ENCODE measurements at regions not wholly inside any gene's neighbourhood (a gene's known extent, or its start where the extent isn't known, plus 50 kb on each side); places are given as distances from the start of the nearest gene placed in this dataset.

- no peak for DNase-seq
Observed at GRCh38 chr5:163369776-163370385, 67.5 kb upstream of the CCNG1 start.

DNA sequence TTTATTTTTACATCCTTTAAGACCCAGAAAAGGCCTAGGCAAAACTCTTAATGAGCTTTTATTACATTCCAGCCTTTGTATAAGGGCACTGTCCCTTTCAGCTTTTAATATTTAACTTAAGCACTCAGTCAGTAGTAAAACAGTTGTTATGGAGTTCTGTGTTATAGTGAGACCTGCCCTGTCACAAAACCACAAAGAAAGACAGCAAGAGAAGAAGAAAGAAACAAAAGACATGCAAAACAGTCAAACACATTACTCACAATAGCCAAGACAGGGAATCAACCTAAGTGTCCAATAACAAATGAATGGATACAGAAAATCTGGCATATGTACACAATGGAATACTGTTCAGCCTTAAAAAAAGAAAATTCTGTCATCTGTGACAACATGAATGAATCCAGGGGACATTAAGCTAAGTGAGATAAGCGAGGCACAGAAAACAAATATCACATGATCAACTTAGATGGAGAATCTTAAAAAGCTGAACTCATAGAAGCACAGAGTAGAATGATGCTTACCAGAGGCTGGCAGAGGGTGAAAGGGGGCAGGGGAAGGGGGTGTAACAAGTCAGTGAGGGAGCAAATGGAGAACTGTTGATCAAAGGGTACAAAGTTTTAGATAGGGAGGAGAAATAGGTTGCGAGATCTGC is 63.8 kb upstream of the CCNG1 start:
- no peak for DNase-seq

DNA sequence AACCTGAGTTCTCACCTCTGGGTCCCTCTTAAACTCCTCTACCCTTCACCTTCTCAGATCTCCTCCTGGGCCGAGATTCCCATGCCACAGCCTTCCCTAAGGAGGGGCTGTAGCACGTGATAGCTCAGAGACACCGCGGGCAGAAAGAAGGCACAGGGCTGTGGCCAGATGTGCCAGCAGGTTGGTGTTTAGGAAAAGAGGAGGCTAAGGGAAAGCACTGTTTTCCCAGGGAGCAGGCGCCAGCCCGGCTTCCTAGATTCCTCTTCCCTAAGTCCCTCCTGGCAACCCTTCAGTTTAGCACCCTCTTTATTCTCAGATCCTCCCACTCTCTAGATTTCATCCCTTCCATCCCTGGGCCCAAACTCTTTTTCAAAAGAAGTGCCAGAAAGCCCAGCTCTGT is 59.4 kb upstream of the CCNG1 start:
- no peak for DNase-seq

GRCh38 chr5:163379298-163380155 is 57.9 kb upstream of the CCNG1 start:
- no peak for DNase-seq

- DNase-seq, result no peak
Observed at GRCh38 chr5:163381832-163382231, 55.6 kb upstream of the CCNG1 start.

DNA sequence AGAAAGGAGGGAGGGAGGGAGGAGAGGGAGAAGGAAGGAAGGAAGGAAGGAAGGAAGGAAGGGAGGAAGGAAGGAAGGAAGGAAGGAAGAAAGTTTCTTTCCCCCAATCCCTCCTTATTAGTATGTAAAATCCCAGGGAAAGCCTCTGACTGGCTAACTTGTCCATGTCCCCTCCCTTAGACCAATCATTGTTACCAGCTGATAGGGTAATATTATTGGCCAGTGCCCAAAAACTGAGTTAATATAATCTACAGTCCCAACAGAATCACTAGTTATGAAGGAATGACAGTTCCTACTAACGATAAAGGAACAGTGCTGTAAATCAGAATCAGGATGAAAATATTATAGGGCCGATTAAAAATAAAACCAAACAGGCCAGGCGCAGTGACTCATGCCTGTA is 53.6 kb upstream of the CCNG1 start:
- no peak for DNase-seq

DNA sequence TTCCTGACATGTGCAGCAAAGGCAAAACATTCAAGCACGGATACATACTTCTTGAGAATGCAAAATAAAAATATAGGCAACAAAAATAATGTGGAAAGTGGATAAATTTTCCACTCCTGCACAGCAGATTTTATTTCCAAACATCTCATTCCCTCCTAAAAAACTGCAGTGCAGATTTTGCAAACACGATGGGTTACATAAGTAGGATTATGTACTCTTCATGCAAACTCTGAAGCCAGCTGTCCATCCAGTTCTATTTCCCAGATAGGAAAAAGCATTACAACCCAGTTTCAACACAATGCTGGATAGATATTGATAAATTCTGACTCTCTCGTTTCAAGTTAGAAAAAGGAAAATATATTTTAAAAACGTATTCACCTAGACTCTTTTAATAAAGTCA is 52.7 kb upstream of the CCNG1 start:
- no peak for DNase-seq

- DNase-seq, result no peak
Observed at GRCh38 chr5:163385271-163385670, 52.1 kb upstream of the CCNG1 start.

DNA sequence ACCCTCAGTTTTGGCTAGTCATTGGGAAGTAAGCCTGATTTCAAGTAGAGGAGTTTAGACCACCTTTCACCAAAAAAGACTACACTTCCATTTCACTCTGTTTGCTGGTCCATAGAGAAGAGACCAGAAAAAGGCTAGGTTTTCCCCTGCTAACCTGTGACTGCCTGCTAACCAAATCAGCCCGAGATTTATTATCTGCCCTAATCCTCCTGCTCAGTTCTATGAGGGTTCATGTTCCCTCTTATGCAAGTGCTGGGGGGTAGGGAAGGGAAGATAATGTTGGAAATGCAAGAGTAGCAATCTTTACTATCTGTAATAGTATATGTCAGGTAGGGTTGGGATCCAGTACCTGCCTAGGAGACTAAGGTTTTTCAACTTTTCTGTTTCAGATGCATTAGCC is 51.6 kb upstream of the CCNG1 start:
- DNase-seq, result no peak

GRCh38 chr5:163386352-163386751 is 51.0 kb upstream of the CCNG1 start:
- DNase-seq, result no peak

- no peak for DNase-seq
Observed at GRCh38 chr5:163387589-163388343, 49.6 kb upstream of the CCNG1 start.

Data from NK-92 treated with Interleukin-12 subunit alpha and Interleukin-12 subunit beta, amount 100 ng/mL, for 24 hours (cell line).